ENCODE measurements at regions not wholly inside any gene's neighbourhood (a gene's known extent, or its start where the extent isn't known, plus 50 kb on each side); places are given as distances from the start of the nearest gene placed in this dataset.

GRCh38 chr10:126836009-126836408 lies 69.2 kb upstream of the DOCK1 start:
- no peak overlapping the region for H3K4me3 ChIP-seq (ENCODE audit: low read depth, low read length)
- DNase-seq (ENCODE audit: low read depth), result no peak
- no peak for TF ChIP-seq CTCF (IDR thresholded peaks at IDR 0.05; ENCODE audit: insufficient read depth, low read depth, low read length, missing control alignments)

GRCh38 chr10:126838316-126838715 lies 66.9 kb upstream of the DOCK1 start:
- no peak for DNase-seq (ENCODE audit: low read depth)
- H3K4me3 ChIP-seq (ENCODE audit: low read depth, low read length), result no peak overlapping the region
- TF ChIP-seq CTCF (IDR thresholded peaks at IDR 0.05; ENCODE audit: insufficient read depth, low read depth, low read length, missing control alignments), result no peak

GRCh38 chr10:126839094-126839761 lies 66.0 kb upstream of the DOCK1 start:
- no peak overlapping the region for H3K4me3 ChIP-seq (ENCODE audit: low read depth, low read length)
- DNase-seq (ENCODE audit: low read depth), result no peak

GRCh38 chr10:126840576-126841135 lies 64.6 kb upstream of the DOCK1 start:
- no peak for TF ChIP-seq CTCF (IDR thresholded peaks at IDR 0.05; ENCODE audit: insufficient read depth, low read depth, low read length, missing control alignments)
- H3K4me3 ChIP-seq (ENCODE audit: low read depth, low read length), result no peak overlapping the region
- no peak for DNase-seq (ENCODE audit: low read depth)

More at GRCh38 chr10:126839094-126839761, 66.0 kb upstream of the DOCK1 start:
- TF ChIP-seq CTCF (IDR thresholded peaks at IDR 0.05; ENCODE audit: insufficient read depth, low read depth, low read length, missing control alignments), result no peak

- no peak overlapping the region for H3K4me3 ChIP-seq (ENCODE audit: low read depth, low read length)
- no peak for TF ChIP-seq CTCF (IDR thresholded peaks at IDR 0.05; ENCODE audit: insufficient read depth, low read depth, low read length, missing control alignments)
- DNase-seq (ENCODE audit: low read depth), result no peak
Measured at GRCh38 chr10:126841341-126841895, 63.8 kb upstream of the DOCK1 start.

- TF ChIP-seq CTCF (IDR thresholded peaks at IDR 0.05; ENCODE audit: insufficient read depth, low read depth, low read length, missing control alignments), result no peak
- DNase-seq (ENCODE audit: low read depth), result no peak
- no peak overlapping the region for H3K4me3 ChIP-seq (ENCODE audit: low read depth, low read length)
Measured at GRCh38 chr10:126842356-126842755, 62.9 kb upstream of the DOCK1 start.

All from GM12865 (cell line).